HG02623 (cell line): ENCODE measurements at regions not wholly inside any gene's neighbourhood (a gene's known extent, or its start where the extent isn't known, plus 50 kb on each side); places are given as distances from the start of the nearest gene placed in this dataset.

Experiments used
- ATAC-seq: cut with Tn5 transposase; IDR thresholded peaks from one replicate; pipeline ENCODE4 v1.9.1; 2021; ENCODE audit warnings: moderate library complexity; ENCODE audit not compliant: unreplicated experiment

GRCh38 chr10:44476409-44477045 is 91.6 kb upstream of the CXCL12 start:
- ATAC-seq: no peak

GRCh38 chr10:44477046-44477425 is 92.1 kb upstream of the CXCL12 start:
- no peak for ATAC-seq

GRCh38 chr10:44478040-44478439 is 93.1 kb upstream of the CXCL12 start:
- no peak for ATAC-seq

GRCh38 chr10:44478876-44479705 is 94.2 kb upstream of the CXCL12 start:
- ATAC-seq: no peak

- no peak for ATAC-seq
Observed at GRCh38 chr10:44492678-44493077, 107.8 kb upstream of the CXCL12 start.

- no peak for ATAC-seq
Observed at GRCh38 chr10:44498222-44498621, 113.3 kb upstream of the CXCL12 start.

GRCh38 chr10:44500451-44500850 is 115.6 kb upstream of the CXCL12 start:
- no peak for ATAC-seq

- ATAC-seq: no peak
Observed at GRCh38 chr10:44506386-44506785, 121.5 kb upstream of the CXCL12 start.

- ATAC-seq: no peak
Observed at GRCh38 chr10:44510379-44511115, 125.7 kb upstream of the CXCL12 start.

GRCh38 chr10:44511166-44511565 is 126.3 kb upstream of the CXCL12 start:
- ATAC-seq: no peak

- no peak for ATAC-seq
Observed at GRCh38 chr10:44511601-44512000, 126.7 kb upstream of the CXCL12 start.

GRCh38 chr10:44512431-44513022 is 127.6 kb upstream of the CXCL12 start:
- ATAC-seq: no peak

- ATAC-seq: no peak
Observed at GRCh38 chr10:44513591-44513990, 128.7 kb upstream of the CXCL12 start.

GRCh38 chr10:44516891-44517290 is 132.0 kb upstream of the CXCL12 start:
- no peak for ATAC-seq

- ATAC-seq: no peak
Observed at GRCh38 chr10:44517635-44518034, 132.7 kb upstream of the CXCL12 start.

GRCh38 chr10:44519361-44519760 is 134.5 kb upstream of the CXCL12 start:
- no peak for ATAC-seq

GRCh38 chr10:44520651-44521050 is 135.8 kb upstream of the CXCL12 start:
- ATAC-seq: no peak

GRCh38 chr10:44539178-44539577 is 154.3 kb upstream of the CXCL12 start:
- no peak for ATAC-seq

- ATAC-seq: no peak
Observed at GRCh38 chr10:44552726-44553125, 167.8 kb upstream of the CXCL12 start.

GRCh38 chr10:44557596-44558191 is 172.8 kb upstream of the CXCL12 start:
- ATAC-seq: no peak

- no peak for ATAC-seq
Observed at GRCh38 chr10:44558521-44558920, 173.6 kb upstream of the CXCL12 start.
